GM12878 (cell line): ENCODE measurements at regions not wholly inside any gene's neighbourhood (a gene's known extent, or its start where the extent isn't known, plus 50 kb on each side); places are given as distances from the start of the nearest gene placed in this dataset.
"Not testable (repeated sequence)": the region's sequence is repeated elsewhere in the genome, so short reads cannot be mapped to it uniquely, and the experiment has no call there.

Experiments used
- ATAC-seq: fragments of 200-7000 bp; cut with Tn5 transposase; 3 replicates; pipeline ENCODE4 v1.9.1; 2020; ENCODE audit warnings: mild to moderate bottlenecking, moderate library complexity
- BruUV-seq: library from RNA; stranded (reverse); fragments of 400-500 nt; replicated peaks from 2 replicates; lab custom pipeline; 2021; lab: Mats Ljungman, UMichigan
- CTCF ChIA-PET: fragments of 300-600 bp; sonication (Branson Sonifier 250); formaldehyde crosslinking; extraction: SDS; loops from one replicate; lab custom pipeline; 2021; ENCODE audit warnings: inconsistent platforms; lab: Yijun Ruan, JAX
- POLR2A ChIA-PET: fragments of 350-600 bp; formaldehyde crosslinking; extraction: SDS; loops from one replicate; lab custom pipeline; 2021; ENCODE audit warnings: inconsistent platforms; lab: Charles Lee
- RAD21 ChIA-PET: fragments of 300-600 bp; sonication (Branson Sonifier 250); formaldehyde crosslinking; loops from one replicate; lab custom pipeline; 2023; ENCODE audit warnings: antibody characterized with exemption; ENCODE audit not compliant: unreplicated experiment; lab: Charles Lee
- SMC1A ChIA-PET: fragments of 300-600 bp; sonication (Branson Sonifier 250); formaldehyde crosslinking; loops from one replicate; lab custom pipeline; 2023; ENCODE audit not compliant: unreplicated experiment, uncharacterized antibody; lab: Charles Lee
- DNase-seq: peaks from one replicate; pipeline ENCODE4 v3.0.0-alpha.2; 2011; ENCODE audit warnings: low read depth, low spot score
- FAIRE-seq: peaks from 3 replicates; lab custom pipeline; 2011; peaks lifted over from hg19 to GRCh38; lab: Jason Lieb, UNC
- H2AFZ ChIP-seq: 2 replicates; pipeline ENCODE4 v1.6.0; 2011; ENCODE audit warnings: low read depth, low read length, control low read depth; ENCODE audit not compliant: control insufficient read depth
- H3K27ac ChIP-seq: 2 replicates; pipeline ENCODE4 v1.5.1; 2011; ENCODE audit warnings: control low read depth; ENCODE audit not compliant: control insufficient read depth, insufficient read depth
- H3K27me3 ChIP-seq, 2 experiments: replicated peaks in 1 of 2; 2 replicates each; pipeline versions ENCODE4 v1.6.0 to v1.6.1; 2011; ENCODE audit warnings: low read length in 1 of 2; ENCODE audit not compliant: control insufficient read depth in 2 of 2, insufficient read depth in 2 of 2
- H3K36me3 ChIP-seq, 2 experiments: 2 replicates each; pipeline ENCODE4 v1.5.1; 2011; ENCODE audit warnings: low read length in 1 of 2; ENCODE audit not compliant: control insufficient read depth in 2 of 2, insufficient read depth in 2 of 2
- H3K4me1 ChIP-seq: 2 replicates; pipeline ENCODE4 v1.6.1; 2011; ENCODE audit warnings: mild to moderate bottlenecking, low read length, moderate library complexity, mixed read lengths; ENCODE audit not compliant: control insufficient read depth, insufficient read depth
- H3K4me2 ChIP-seq: 2 replicates; pipeline ENCODE4 v1.6.0; 2011; ENCODE audit warnings: control low read depth; ENCODE audit not compliant: control insufficient read depth, insufficient read depth
- H3K4me3 ChIP-seq: fragments of 200-600 bp; sonication (generic); 2 replicates; pipeline ENCODE4 v1.5.1; 2016
- H3K79me2 ChIP-seq: 2 replicates; pipeline ENCODE4 v1.6.0; 2011; ENCODE audit warnings: low read length; ENCODE audit not compliant: control insufficient read depth, insufficient read depth
- H3K9ac ChIP-seq: 2 replicates; pipeline ENCODE4 v1.8.0; 2011; ENCODE audit warnings: low read length, control low read depth, mixed read lengths; ENCODE audit not compliant: control insufficient read depth, insufficient read depth
- H3K9me3 ChIP-seq: replicated peaks from 3 replicates; pipeline ENCODE4 v1.5.1; 2011; ENCODE audit warnings: mild to moderate bottlenecking, low read length; ENCODE audit not compliant: control insufficient read depth, insufficient read depth
- H4K20me1 ChIP-seq: 2 replicates; pipeline ENCODE4 v1.6.0; 2011; ENCODE audit not compliant: control insufficient read depth, insufficient read depth
- ASH2L ChIP-seq: fragments of 300-600, 200-600 bp; sonication (generic); IDR thresholded peaks from 2 replicates; pipeline ENCODE4 v1.6.1; 2017; ENCODE audit warnings: low read depth, mild to moderate bottlenecking, borderline replicate concordance
- CHD1 ChIP-seq: IDR thresholded peaks from 2 replicates; pipeline ENCODE4 v1.6.1; 2012; ENCODE audit warnings: low read depth, low read length, improper control_type of control experiment
- CHD2 ChIP-seq: IDR thresholded peaks from 2 replicates; pipeline ENCODE4 v1.6.1; 2011; ENCODE audit warnings: low read depth, low read length, improper control_type of control experiment, borderline replicate concordance
- HDAC2 ChIP-seq: fragments of 200-600 bp; sonication (generic); IDR thresholded peaks from 2 replicates; pipeline ENCODE4 v1.6.1; 2017
- IKZF1 ChIP-seq: fragments of 450-650 bp; conservative IDR thresholded peaks from 2 replicates; pipeline ENCODE4 v1.6.1; 2017; ENCODE audit warnings: antibody characterized with exemption, mild to moderate bottlenecking
- KLF5 ChIP-seq: fragments of 450-650 bp; IDR thresholded peaks from 2 replicates; pipeline ENCODE4 v1.6.1; 2014; ENCODE audit warnings: mild to moderate bottlenecking; ENCODE audit not compliant: partially characterized antibody
- MTA2 ChIP-seq: fragments of 450-650 bp; IDR thresholded peaks from 2 replicates; pipeline ENCODE4 v1.6.1; 2016; ENCODE audit warnings: low read depth, mild to moderate bottlenecking, moderate library complexity
- MXI1 ChIP-seq: fragments of 150-350 bp; IDR thresholded peaks from 2 replicates; pipeline ENCODE4 v1.6.1; 2011; ENCODE audit warnings: low read depth, mild to moderate bottlenecking, inconsistent platforms, low read length, improper control_type of control experiment
- NFYA ChIP-seq: IDR thresholded peaks from 2 replicates; pipeline ENCODE4 v1.6.1; 2011; ENCODE audit warnings: low read depth, mild to moderate bottlenecking, low read length, improper control_type of control experiment, borderline replicate concordance
- NR2C2 ChIP-seq: IDR thresholded peaks from 2 replicates; pipeline ENCODE4 v1.6.1; 2011; ENCODE audit warnings: borderline replicate concordance, low read depth; ENCODE audit not compliant: control insufficient read depth, insufficient read length
- NRF1 ChIP-seq: conservative IDR thresholded peaks from 2 replicates; pipeline ENCODE4 v1.6.1; 2011; ENCODE audit warnings: mild to moderate bottlenecking, low read depth, low read length, improper control_type of control experiment
- RB1 ChIP-seq: fragments of 450-650 bp; formaldehyde crosslinking; IDR thresholded peaks from 2 replicates; pipeline ENCODE4 v1.6.1; 2017; ENCODE audit warnings: mild to moderate bottlenecking, borderline replicate concordance
- SKIL ChIP-seq: fragments of 450-650 bp; IDR thresholded peaks from 2 replicates; pipeline ENCODE4 v1.6.1; 2017; ENCODE audit warnings: mild to moderate bottlenecking, low read depth, inconsistent platforms; ENCODE audit not compliant: poor library complexity, severe bottlenecking
- TCF3 ChIP-seq: IDR thresholded peaks from 2 replicates; pipeline ENCODE4 v1.6.1; 2012; ENCODE audit warnings: low read depth, mild to moderate bottlenecking, low read length, borderline replicate concordance; ENCODE audit not compliant: insufficient read depth
- USF1 ChIP-seq: IDR thresholded peaks from 2 replicates; pipeline ENCODE4 v1.6.1; 2011; ENCODE audit warnings: borderline replicate concordance, low read depth, mild to moderate bottlenecking, moderate library complexity, mixed read lengths, low read length; ENCODE audit not compliant: insufficient read depth; ENCODE audit errors: extremely low read length
- YBX1 ChIP-seq: fragments of 450-650 bp; IDR thresholded peaks from 2 replicates; pipeline ENCODE4 v1.6.1; 2016; ENCODE audit warnings: antibody characterized with exemption
- WGBS: methylation state at CpG from one replicate; pipeline ENCODE4 v1.1.6; 2016; ENCODE audit warnings: low lambda C conversion rate; ENCODE audit not compliant: insufficient replicate concordance, insufficient coverage; ENCODE audit errors: missing lambda C conversion rate; 5-methylcytosine and 5-hydroxymethylcytosine counted together
- in situ Hi-C: fragments of 300-500 bp; cut with MboI; formaldehyde crosslinking; loops from 9 replicates; pipeline ENCODE4 v1.14.3; 2018; ENCODE audit warnings: mixed read lengths
- intact Hi-C: fragments of 100-400 bp; cut with micrococcal nuclease; formaldehyde crosslinking; loops from one replicate; pipeline ENCODE4 v1.14.2; 2022; ENCODE audit not compliant: unreplicated experiment

- BruUV-seq: no TSS peak
- TF ChIP-seq TCF3: no peak
- no peak for TF ChIP-seq ASH2L
- TF ChIP-seq HDAC2: no peak
- TF ChIP-seq CHD1: no peak
- TF ChIP-seq SKIL: no peak
- no peak for TF ChIP-seq MXI1
- TF ChIP-seq NFYA: no peak
- no peak for TF ChIP-seq YBX1
- TF ChIP-seq NR2C2: no peak
- TF ChIP-seq MTA2: no peak
- no peak for TF ChIP-seq IKZF1
- no peak for TF ChIP-seq RB1
- no peak for TF ChIP-seq USF1
- TF ChIP-seq CHD2: no peak
- TF ChIP-seq KLF5: no peak
- no peak for TF ChIP-seq NRF1
- intact Hi-C loops: no loop called here
- Histone ChIP-seq H2AFZ (no peak overlapping the region), H3K79me2 (no peaks in the 10 kb centered on the region), H3K9ac (no peak overlapping the region), H3K27me3 (no peaks in the 10 kb centered on the region), H4K20me1 (no peaks in the 10 kb centered on the region), H3K4me1 (no peaks in the 10 kb centered on the region), H3K4me3 (no peak overlapping the region), H3K4me2 (no peak overlapping the region), H3K36me3 (no peaks in the 10 kb centered on the region), H3K27ac (no peak overlapping the region), H3K9me3 (no peaks in the 10 kb centered on the region)
- ChIA-PET RAD21 (no interaction called here), SMC1A (no interaction called here), CTCF (no interaction called here), POLR2A (no interaction called here)
- DNase-seq: no peak
- WGBS: 0% methylated on average over 1 of the region's 1 CpG
- no peak for ATAC-seq
- in situ Hi-C loops: no loop called here
- no peak for FAIRE-seq
Observed at GRCh38 chr3:165981318-165981717, 144.1 kb upstream of the BCHE start.

GRCh38 chr3:165960825-165961224, 123.6 kb upstream of the BCHE start:
- intact Hi-C loops, FAIRE-seq, DNase-seq, ATAC-seq, H4K20me1 ChIP-seq, H3K4me1 ChIP-seq, SMC1A ChIA-PET, H3K79me2 ChIP-seq, H3K9me3 ChIP-seq, CTCF ChIA-PET, H3K36me3 ChIP-seq, H3K9ac ChIP-seq, H3K27me3 ChIP-seq, H3K27ac ChIP-seq, H3K4me2 ChIP-seq, POLR2A ChIA-PET, RAD21 ChIA-PET, in situ Hi-C loops, BruUV-seq, H2AFZ ChIP-seq, H3K4me3 ChIP-seq: not testable (repeated sequence)
- 0% methylated on average over 2 of the region's 3 CpGs for WGBS
